ENCODE measurements at regions not wholly inside any gene's neighbourhood (a gene's known extent, or its start where the extent isn't known, plus 50 kb on each side); places are given as distances from the start of the nearest gene placed in this dataset.
"Not testable (repeated sequence)": the region's sequence is repeated elsewhere in the genome, so short reads cannot be mapped to it uniquely, and the experiment has no call there.

- TF ChIP-seq, protein P1, sequence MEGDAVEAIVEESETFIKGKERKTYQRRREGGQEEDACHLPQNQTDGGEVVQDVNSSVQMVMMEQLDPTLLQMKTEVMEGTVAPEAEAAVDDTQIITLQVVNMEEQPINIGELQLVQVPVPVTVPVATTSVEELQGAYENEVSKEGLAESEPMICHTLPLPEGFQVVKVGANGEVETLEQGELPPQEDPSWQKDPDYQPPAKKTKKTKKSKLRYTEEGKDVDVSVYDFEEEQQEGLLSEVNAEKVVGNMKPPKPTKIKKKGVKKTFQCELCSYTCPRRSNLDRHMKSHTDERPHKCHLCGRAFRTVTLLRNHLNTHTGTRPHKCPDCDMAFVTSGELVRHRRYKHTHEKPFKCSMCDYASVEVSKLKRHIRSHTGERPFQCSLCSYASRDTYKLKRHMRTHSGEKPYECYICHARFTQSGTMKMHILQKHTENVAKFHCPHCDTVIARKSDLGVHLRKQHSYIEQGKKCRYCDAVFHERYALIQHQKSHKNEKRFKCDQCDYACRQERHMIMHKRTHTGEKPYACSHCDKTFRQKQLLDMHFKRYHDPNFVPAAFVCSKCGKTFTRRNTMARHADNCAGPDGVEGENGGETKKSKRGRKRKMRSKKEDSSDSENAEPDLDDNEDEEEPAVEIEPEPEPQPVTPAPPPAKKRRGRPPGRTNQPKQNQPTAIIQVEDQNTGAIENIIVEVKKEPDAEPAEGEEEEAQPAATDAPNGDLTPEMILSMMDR (IDR thresholded peaks at IDR 0.05; ENCODE audit: insufficient read depth, low read length): no peak
Measured at GRCh38 chr4:65234061-65234460, 436.2 kb downstream of the EPHA5 start.

DNA sequence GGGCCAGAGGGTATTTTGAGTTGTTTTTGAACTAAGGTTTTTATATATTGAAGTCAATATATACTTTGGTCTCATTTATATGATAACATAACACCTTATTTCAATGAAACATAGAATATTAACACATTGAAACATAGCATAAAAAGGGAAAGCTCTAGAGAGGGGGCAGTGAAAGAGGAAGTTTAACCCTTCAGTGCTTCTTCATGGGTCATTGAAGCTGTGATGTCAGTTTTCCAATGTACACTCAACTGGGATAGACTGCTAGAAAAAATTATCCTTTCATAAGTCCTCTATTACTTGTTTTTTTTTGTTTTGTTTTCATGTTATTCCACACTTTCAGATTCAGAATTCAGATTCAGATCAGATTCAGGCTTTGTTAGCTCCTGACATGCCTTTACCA, 442.7 kb downstream of the EPHA5 start:
- H3K4me3 ChIP-seq (ENCODE audit: low read depth, low read length): no peak overlapping the region
- TF ChIP-seq, protein P1 (IDR thresholded peaks at IDR 0.05; ENCODE audit: insufficient read depth, low read length): no peak
- DNase-seq (ENCODE audit: low read depth): no peak

More at GRCh38 chr4:65234061-65234460, 436.2 kb downstream of the EPHA5 start:
- H3K4me3 ChIP-seq (ENCODE audit: low read depth, low read length): no peak overlapping the region
- DNase-seq (ENCODE audit: low read depth): no peak

GRCh38 chr4:65223601-65224000, 446.7 kb downstream of the EPHA5 start:
- no peak overlapping the region for H3K4me3 ChIP-seq (ENCODE audit: low read depth, low read length)
- TF ChIP-seq, protein P1 (IDR thresholded peaks at IDR 0.05; ENCODE audit: insufficient read depth, low read length): no peak
- no peak for DNase-seq (ENCODE audit: low read depth)

DNA sequence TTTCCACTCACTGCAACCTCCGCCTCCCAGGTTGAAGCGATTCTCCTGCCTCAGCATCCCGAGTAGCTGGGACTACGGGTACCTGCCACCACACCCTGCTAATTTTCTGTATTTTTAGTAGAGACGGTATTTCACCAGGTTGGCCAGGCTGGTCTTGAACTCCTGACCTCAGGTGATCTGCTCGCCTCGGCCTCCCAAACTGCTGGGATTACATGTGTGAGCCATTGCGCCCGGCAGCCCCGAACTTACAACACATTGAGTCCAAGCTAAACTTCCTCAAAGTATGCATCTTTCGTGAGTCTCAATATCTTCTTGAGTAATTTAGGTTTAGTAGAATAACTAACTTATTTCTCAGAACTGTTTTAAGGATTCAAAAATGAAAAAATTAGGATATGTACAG, 447.2 kb downstream of the EPHA5 start:
- not testable (repeated sequence) for DNase-seq (ENCODE audit: low read depth); H3K4me3 ChIP-seq (ENCODE audit: low read depth, low read length)

DNA sequence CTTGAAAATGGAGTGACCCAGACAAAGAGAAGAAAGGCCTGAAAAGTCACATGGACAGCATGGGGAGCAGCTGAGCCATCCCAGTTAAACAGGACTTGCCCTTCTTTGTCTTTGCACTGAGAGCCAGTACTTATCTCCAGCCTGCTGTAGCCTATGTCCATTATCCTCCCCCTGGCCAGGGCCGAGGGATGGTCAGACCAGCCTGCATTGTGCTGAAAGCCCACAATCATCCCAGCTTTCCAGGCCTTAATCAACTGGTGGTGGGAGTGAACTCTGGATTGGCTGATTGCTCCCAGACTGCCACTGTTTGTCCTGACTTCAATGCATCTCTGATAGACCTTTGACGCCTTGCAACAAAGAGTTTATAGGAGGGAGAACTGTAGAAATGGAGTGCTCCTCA, 453.1 kb downstream of the EPHA5 start:
- DNase-seq (ENCODE audit: low read depth): no peak
- H3K4me3 ChIP-seq (ENCODE audit: low read depth, low read length): no peak overlapping the region
- TF ChIP-seq, protein P1 (IDR thresholded peaks at IDR 0.05; ENCODE audit: insufficient read depth, low read length): no peak

- no peak for DNase-seq (ENCODE audit: low read depth)
- TF ChIP-seq, protein P1 (IDR thresholded peaks at IDR 0.05; ENCODE audit: insufficient read depth, low read length): no peak
- H3K4me3 ChIP-seq (ENCODE audit: low read depth, low read length): no peak overlapping the region
Measured at GRCh38 chr4:65202853-65203236, 467.4 kb downstream of the EPHA5 start.

DNA sequence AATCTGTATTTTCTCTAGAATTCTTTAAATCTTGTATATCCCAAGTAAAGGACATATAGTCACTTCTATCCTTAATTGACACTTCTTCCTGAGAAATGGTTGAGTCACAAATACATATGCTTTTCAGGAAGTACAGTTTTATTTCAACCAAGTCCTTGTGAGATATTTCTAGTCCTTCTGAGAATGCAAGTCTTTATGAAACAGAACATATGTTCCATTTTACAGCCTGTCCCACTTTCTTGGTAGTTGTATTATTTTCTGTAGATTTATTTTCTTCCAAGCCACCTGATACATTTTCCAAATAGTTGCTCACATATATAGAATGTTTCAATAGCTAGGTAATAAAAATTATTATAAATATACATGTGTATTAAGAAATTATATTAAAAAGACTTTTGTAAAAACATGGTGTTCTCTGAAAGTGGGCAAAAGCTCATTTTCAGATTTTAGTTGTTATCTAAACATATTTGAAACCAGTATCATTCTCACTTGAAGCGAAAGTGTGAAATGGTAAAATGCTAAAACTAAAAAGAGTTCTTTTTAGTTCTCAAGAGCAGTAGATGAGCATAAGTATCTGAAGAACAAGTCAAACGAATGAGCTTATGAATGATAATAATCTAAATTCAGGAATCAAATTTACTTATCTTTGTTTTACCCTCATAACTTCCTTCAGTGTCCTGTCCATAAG, 468.0 kb downstream of the EPHA5 start:
- DNase-seq (ENCODE audit: low read depth): no peak
- TF ChIP-seq, protein P1 (IDR thresholded peaks at IDR 0.05; ENCODE audit: insufficient read depth, low read length): no peak
- no peak overlapping the region for H3K4me3 ChIP-seq (ENCODE audit: low read depth, low read length)
